H9 (cell line): ENCODE measurements at regions not wholly inside any gene's neighbourhood (a gene's known extent, or its start where the extent isn't known, plus 50 kb on each side); places are given as distances from the start of the nearest gene placed in this dataset.

Source experiments
- DNase-seq: peaks from one replicate; pipeline ENCODE4 v3.0.0-alpha.2; 2017
- H2AFZ ChIP-seq: one replicate; pipeline ENCODE4 v1.6.1; 2013; ENCODE audit warnings: mild to moderate bottlenecking, low read length, control low read depth, moderate library complexity
- H2AK5ac ChIP-seq: 2 replicates; pipeline ENCODE4 v1.6.1; 2013; ENCODE audit warnings: low read length, control low read depth, mixed read lengths; ENCODE audit not compliant: insufficient read length
- H2BK120ac ChIP-seq: one replicate; pipeline ENCODE4 v1.6.1; 2013; ENCODE audit warnings: low read depth, mild to moderate bottlenecking, low read length, control low read depth, inconsistent platforms; ENCODE audit not compliant: poor library complexity, severe bottlenecking
- H2BK12ac ChIP-seq: 2 replicates; pipeline ENCODE4 v1.6.1; 2013; ENCODE audit warnings: low read length, control low read depth, mixed read lengths, low read depth; ENCODE audit not compliant: insufficient read length
- H2BK15ac ChIP-seq: 2 replicates; pipeline ENCODE4 v1.6.1; 2013; ENCODE audit warnings: low read depth, low read length, control low read depth
- H2BK20ac ChIP-seq: one replicate; pipeline ENCODE4 v1.6.1; 2013; ENCODE audit warnings: low read depth, mild to moderate bottlenecking, low read length, control low read depth, inconsistent platforms; ENCODE audit not compliant: poor library complexity, severe bottlenecking
- H2BK5ac ChIP-seq: 2 replicates; pipeline ENCODE4 v1.6.1; 2013; ENCODE audit warnings: low read length, control low read depth, mixed read lengths; ENCODE audit not compliant: insufficient read length
- H3K14ac ChIP-seq: 2 replicates; pipeline ENCODE4 v1.6.1; 2013; ENCODE audit warnings: low read length, control low read depth; ENCODE audit not compliant: insufficient read depth
- H3K18ac ChIP-seq: 2 replicates; pipeline ENCODE4 v1.6.1; 2013; ENCODE audit warnings: low read depth, mild to moderate bottlenecking, mixed read lengths, low read length, control low read depth; ENCODE audit not compliant: insufficient read length
- H3K23ac ChIP-seq: 2 replicates; pipeline ENCODE4 v1.6.1; 2013; ENCODE audit warnings: low read length, control low read depth, mixed read lengths, low read depth; ENCODE audit not compliant: insufficient read length
- H3K23me2 ChIP-seq: 2 replicates; pipeline ENCODE4 v1.6.1; 2013; ENCODE audit warnings: low read depth, mild to moderate bottlenecking, mixed read lengths, low read length, control low read depth; ENCODE audit not compliant: insufficient read length, poor library complexity, severe bottlenecking
- H3K27ac ChIP-seq: 2 replicates; pipeline ENCODE4 v1.5.1; 2013; ENCODE audit warnings: low read length, control low read depth, mixed read lengths, low read depth; ENCODE audit not compliant: insufficient read length
- H3K27me3 ChIP-seq: 2 replicates; pipeline ENCODE4 v1.6.1; 2013; ENCODE audit warnings: low read length, control low read depth, inconsistent platforms; ENCODE audit not compliant: insufficient read depth
- H3K4ac ChIP-seq: 2 replicates; pipeline ENCODE4 v1.6.1; 2013; ENCODE audit warnings: low read depth, mild to moderate bottlenecking, control low read depth, inconsistent platforms, low read length, moderate library complexity
- H3K4me1 ChIP-seq: 2 replicates; pipeline ENCODE4 v1.6.1; 2013; ENCODE audit warnings: low read length, control low read depth, inconsistent platforms; ENCODE audit not compliant: insufficient read depth
- H3K4me2 ChIP-seq: 2 replicates; pipeline ENCODE4 v1.6.1; 2013; ENCODE audit warnings: low read length, control low read depth, mixed read lengths; ENCODE audit not compliant: insufficient read length, insufficient read depth
- H3K56ac ChIP-seq: 2 replicates; pipeline ENCODE4 v1.6.1; 2013; ENCODE audit warnings: low read depth, mild to moderate bottlenecking, mixed read lengths, low read length, control low read depth; ENCODE audit not compliant: insufficient read length
- H3K79me1 ChIP-seq: 2 replicates; pipeline ENCODE4 v1.6.1; 2013; ENCODE audit warnings: low read depth, mild to moderate bottlenecking, moderate library complexity, low read length, control low read depth, inconsistent platforms; ENCODE audit not compliant: insufficient read depth, poor library complexity, severe bottlenecking
- H3K79me2 ChIP-seq: 2 replicates; pipeline ENCODE4 v1.6.1; 2013; ENCODE audit warnings: low read length, control low read depth, inconsistent platforms; ENCODE audit not compliant: insufficient read depth
- H3K9ac ChIP-seq: 2 replicates; pipeline ENCODE4 v1.6.1; 2013; ENCODE audit warnings: low read length, control low read depth, mixed read lengths; ENCODE audit not compliant: insufficient read length; ENCODE audit errors: extremely low read depth
- H3K9me3 ChIP-seq: one replicate; pipeline ENCODE4 v1.6.1; 2013; ENCODE audit warnings: low read depth, low read length, inconsistent platforms; ENCODE audit not compliant: control insufficient read depth
- H3T11ph ChIP-seq: one replicate; pipeline ENCODE4 v1.6.1; 2013; ENCODE audit warnings: mild to moderate bottlenecking, low read length, control low read depth, inconsistent platforms
- H4K20me1 ChIP-seq: one replicate; pipeline ENCODE4 v1.6.1; 2013; ENCODE audit not compliant: control insufficient read depth, insufficient read length, insufficient read depth
- H4K5ac ChIP-seq: 2 replicates; pipeline ENCODE4 v1.6.1; 2013; ENCODE audit warnings: low read depth, mild to moderate bottlenecking, mixed read lengths, low read length, control low read depth; ENCODE audit not compliant: insufficient read length
- H4K8ac ChIP-seq: replicated peaks from 2 replicates; pipeline ENCODE4 v1.6.1; 2013; ENCODE audit warnings: low read length, control low read depth, mixed read lengths, low read depth; ENCODE audit not compliant: insufficient read length
- H4K91ac ChIP-seq: 2 replicates; pipeline ENCODE4 v1.6.1; 2013; ENCODE audit warnings: low read depth, mild to moderate bottlenecking, moderate library complexity, mixed read lengths, low read length, control low read depth; ENCODE audit not compliant: insufficient read length
- H3K27ac Mint-ChIP-seq, 3 experiments: 2 replicates in 2 of 3; 3 replicates in 1 of 3; pipeline ENCODE4 v1.8.0; 2020 to 2021; ENCODE audit warnings: mixed read lengths in 3 of 3, mild to moderate bottlenecking in 1 of 3, moderate library complexity in 1 of 3
- H3K27me3 Mint-ChIP-seq: 2 replicates; pipeline ENCODE4 v1.8.0; 2021; ENCODE audit warnings: low read depth, mild to moderate bottlenecking, moderate library complexity, mixed read lengths
- H3K36me3 Mint-ChIP-seq, 3 experiments: 2 replicates in 2 of 3; 3 replicates in 1 of 3; pipeline ENCODE4 v1.8.0; 2020 to 2021; ENCODE audit warnings: low read depth in 3 of 3, mixed read lengths in 3 of 3; ENCODE audit not compliant: insufficient read depth in 1 of 3
- H3K4me1 Mint-ChIP-seq, 2 experiments: 2 replicates each; pipeline ENCODE4 v1.8.0; 2020; ENCODE audit warnings: mixed read lengths in 2 of 2
- H3K4me3 Mint-ChIP-seq, 2 experiments: 2 replicates in 1 of 2; 3 replicates in 1 of 2; pipeline ENCODE4 v1.8.0; 2020 to 2021; ENCODE audit warnings: mild to moderate bottlenecking in 2 of 2, mixed read lengths in 2 of 2, moderate library complexity in 1 of 2
- H3K9me3 Mint-ChIP-seq, 2 experiments: 2 replicates in 1 of 2; 3 replicates in 1 of 2; pipeline ENCODE4 v1.8.0; 2020; ENCODE audit warnings: mild to moderate bottlenecking in 2 of 2, mixed read lengths in 2 of 2, moderate library complexity in 1 of 2
- WGBS: extraction: QIAGEN DNeasy Blood & Tissue Kit; methylation state at CpG from one replicate; pipeline ENCODE4 v1.1.7; 2013; ENCODE audit warnings: missing lambda C conversion rate, low lambda C conversion rate, mixed read lengths; ENCODE audit not compliant: insufficient read length; ENCODE audit errors: extremely low coverage; 5-methylcytosine and 5-hydroxymethylcytosine counted together
- TF ChIP-seq, protein P1 (sequence below): fragments of 200-600 bp; sonication (generic); conservative IDR thresholded peaks from 3 replicates; pipeline ENCODE4 v1.8.0; 2021; ENCODE audit warnings: antibody characterized with exemption, mild to moderate bottlenecking

DNA sequence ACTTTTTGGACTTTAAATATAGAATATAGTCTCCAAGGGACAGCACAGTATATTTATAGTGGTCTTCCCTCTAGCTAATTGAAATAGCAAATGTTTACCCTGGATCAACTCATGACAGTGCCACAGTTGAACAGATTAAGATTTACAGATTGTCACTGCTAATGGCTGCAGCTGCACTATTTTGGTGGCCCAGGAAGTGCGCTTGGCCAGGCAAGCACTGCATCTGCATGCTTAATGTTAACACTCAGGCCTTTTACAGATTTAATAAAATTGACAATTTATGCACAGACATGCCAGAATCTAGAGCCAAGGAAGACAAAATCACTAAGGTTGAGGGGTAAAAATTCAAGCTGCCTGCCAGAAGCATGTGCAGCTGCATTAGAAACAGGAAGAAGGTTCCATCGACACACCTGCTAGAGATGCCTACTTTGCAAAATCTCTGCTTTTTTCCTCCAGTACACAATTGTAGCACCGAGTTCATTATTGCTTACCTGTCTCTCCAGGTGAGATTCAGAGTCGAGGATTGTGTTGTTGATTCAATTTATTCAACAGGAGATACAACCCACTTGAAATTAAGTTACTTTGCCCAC, 1042.3 kb upstream of the NRXN1 start:
- Histone ChIP-seq H3K4me2 (no peak overlapping the region), H3K79me2 (no peaks in the 10 kb centered on the region), H2AK5ac (no peak overlapping the region), H4K5ac (no peak overlapping the region), H3K27ac (no peak overlapping the region), H2BK15ac (no peak overlapping the region), H4K20me1 (no peaks in the 10 kb centered on the region), H2BK20ac (no peak overlapping the region), H3K23ac (no peak overlapping the region), H3K14ac (no peak overlapping the region), H2BK120ac (no peak overlapping the region), H3K18ac (no peak overlapping the region), H3T11ph (no peak overlapping the region), H3K27me3 (no peaks in the 10 kb centered on the region), H2AFZ (no peak overlapping the region), H4K91ac (no peak overlapping the region), H3K23me2 (no peaks in the 10 kb centered on the region), H4K8ac (no peak overlapping the region), H3K4me1 (no peaks in the 10 kb centered on the region), H3K4ac (no peak overlapping the region), H3K56ac (no peak overlapping the region), H3K9me3 (no peaks in the 10 kb centered on the region), H3K9ac (no peak overlapping the region), H3K79me1 (no peaks in the 10 kb centered on the region), H2BK5ac (no peak overlapping the region), H2BK12ac (no peak overlapping the region)
- no peak overlapping the region for H3K4me3 Mint-ChIP-seq
- peaks cover 0 to 8% (median 5%) of the 10 kb centered on the region in 3 experiments; a peak in 3 of 7 replicates for H3K36me3 Mint-ChIP-seq
- no peak for DNase-seq
- H3K27ac Mint-ChIP-seq: no peak overlapping the region; a peak in 1 of 7 replicates
- no peaks in the 10 kb centered on the region for H3K9me3 Mint-ChIP-seq
- TF ChIP-seq, protein P1, sequence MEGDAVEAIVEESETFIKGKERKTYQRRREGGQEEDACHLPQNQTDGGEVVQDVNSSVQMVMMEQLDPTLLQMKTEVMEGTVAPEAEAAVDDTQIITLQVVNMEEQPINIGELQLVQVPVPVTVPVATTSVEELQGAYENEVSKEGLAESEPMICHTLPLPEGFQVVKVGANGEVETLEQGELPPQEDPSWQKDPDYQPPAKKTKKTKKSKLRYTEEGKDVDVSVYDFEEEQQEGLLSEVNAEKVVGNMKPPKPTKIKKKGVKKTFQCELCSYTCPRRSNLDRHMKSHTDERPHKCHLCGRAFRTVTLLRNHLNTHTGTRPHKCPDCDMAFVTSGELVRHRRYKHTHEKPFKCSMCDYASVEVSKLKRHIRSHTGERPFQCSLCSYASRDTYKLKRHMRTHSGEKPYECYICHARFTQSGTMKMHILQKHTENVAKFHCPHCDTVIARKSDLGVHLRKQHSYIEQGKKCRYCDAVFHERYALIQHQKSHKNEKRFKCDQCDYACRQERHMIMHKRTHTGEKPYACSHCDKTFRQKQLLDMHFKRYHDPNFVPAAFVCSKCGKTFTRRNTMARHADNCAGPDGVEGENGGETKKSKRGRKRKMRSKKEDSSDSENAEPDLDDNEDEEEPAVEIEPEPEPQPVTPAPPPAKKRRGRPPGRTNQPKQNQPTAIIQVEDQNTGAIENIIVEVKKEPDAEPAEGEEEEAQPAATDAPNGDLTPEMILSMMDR: no peak
- H3K27me3 Mint-ChIP-seq: no peaks in the 10 kb centered on the region
- H3K4me1 Mint-ChIP-seq: peaks cover 3 to 15% of the 10 kb centered on the region in 2 experiments; a peak in 2 of 4 replicates
- no CpG with 5 or more reads among the region's 4 CpGs for WGBS
